Naive thymus-derived CD8-positive, alpha-beta T cell (primary cell): ENCODE measurements at regions not wholly inside any gene's neighbourhood (a gene's known extent, or its start where the extent isn't known, plus 50 kb on each side); places are given as distances from the start of the nearest gene placed in this dataset.
"Not testable (repeated sequence)": the region's sequence is repeated elsewhere in the genome, so short reads cannot be mapped to it uniquely, and the experiment has no call there.

Experiments
- ATAC-seq, 2 donors: fragments of 150-1000 bp; cut with Tn5 transposase in 1 of 2; sonication (Bioruptor Pico), chemical (Tn5 transposase) in 1 of 2; 1 replicate in 1 of 2; 2 replicates in 1 of 2; pipeline ENCODE4 v1.10.0; 2021; ENCODE audit warnings: mild to moderate bottlenecking in 2 of 2, moderate library complexity in 2 of 2
- POLR2A ChIA-PET: fragments of 350-600 bp; sonication (Branson Sonifier 250); formaldehyde crosslinking; loops from one replicate; lab custom pipeline; 2021; ENCODE audit warnings: antibody characterized with exemption; lab: Charles Lee
- DNase-seq, 10 donors: peaks; one replicate each; pipeline versions ENCODE4 v3.0.0 to v3.0.0-alpha.2; 2020 to 2022
- H3K27ac Mint-ChIP-seq, 10 donors: one replicate each; pipeline ENCODE4 v1.8.0; 2020 to 2022; ENCODE audit warnings: mild to moderate bottlenecking in 10 of 10, mixed read lengths in 10 of 10, moderate library complexity in 4 of 10, inconsistent platforms in 1 of 10
- H3K27me3 Mint-ChIP-seq, 5 donors: one replicate each; pipeline ENCODE4 v1.8.0; 2021 to 2022; ENCODE audit warnings: mixed read lengths in 5 of 5
- H3K36me3 Mint-ChIP-seq, 3 donors: one replicate each; pipeline ENCODE4 v1.8.0; 2020 to 2022; ENCODE audit warnings: mixed read lengths in 3 of 3, mild to moderate bottlenecking in 2 of 3, inconsistent platforms in 1 of 3
- H3K4me1 Mint-ChIP-seq, 4 donors: one replicate each; pipeline ENCODE4 v1.8.0; 2021 to 2022; ENCODE audit warnings: mixed read lengths in 4 of 4
- H3K4me3 Mint-ChIP-seq, 10 donors: one replicate each; pipeline ENCODE4 v1.8.0; 2020 to 2022; ENCODE audit warnings: mild to moderate bottlenecking in 10 of 10, mixed read lengths in 10 of 10, moderate library complexity in 6 of 10, inconsistent platforms in 1 of 10
- H3K9me3 Mint-ChIP-seq, 9 donors: one replicate each; pipeline ENCODE4 v1.8.0; 2020 to 2022; ENCODE audit warnings: mixed read lengths in 9 of 9, mild to moderate bottlenecking in 3 of 9, inconsistent platforms in 1 of 9, moderate library complexity in 1 of 9

- ATAC-seq: no peak
- POLR2A ChIA-PET: no interaction called here
- Mint-ChIP-seq H3K4me3 (no peak overlapping the region), H3K27me3 (peaks cover 10 to 53% (median 33%) of the 10 kb centered on the region in 5 donors), H3K36me3 (peaks cover 0 to 1% (median 0%) of the 10 kb centered on the region in 3 donors), H3K9me3 (peaks cover 0 to 9% (median 3%) of the 10 kb centered on the region in 9 donors), H3K27ac (no peak overlapping the region), H3K4me1 (peaks cover 0 to 2% (median 0%) of the 10 kb centered on the region in 4 donors)
- no peak for DNase-seq
Measured at GRCh38 chr6:4482461-4482860, 293.7 kb upstream of the CDYL start.

DNA sequence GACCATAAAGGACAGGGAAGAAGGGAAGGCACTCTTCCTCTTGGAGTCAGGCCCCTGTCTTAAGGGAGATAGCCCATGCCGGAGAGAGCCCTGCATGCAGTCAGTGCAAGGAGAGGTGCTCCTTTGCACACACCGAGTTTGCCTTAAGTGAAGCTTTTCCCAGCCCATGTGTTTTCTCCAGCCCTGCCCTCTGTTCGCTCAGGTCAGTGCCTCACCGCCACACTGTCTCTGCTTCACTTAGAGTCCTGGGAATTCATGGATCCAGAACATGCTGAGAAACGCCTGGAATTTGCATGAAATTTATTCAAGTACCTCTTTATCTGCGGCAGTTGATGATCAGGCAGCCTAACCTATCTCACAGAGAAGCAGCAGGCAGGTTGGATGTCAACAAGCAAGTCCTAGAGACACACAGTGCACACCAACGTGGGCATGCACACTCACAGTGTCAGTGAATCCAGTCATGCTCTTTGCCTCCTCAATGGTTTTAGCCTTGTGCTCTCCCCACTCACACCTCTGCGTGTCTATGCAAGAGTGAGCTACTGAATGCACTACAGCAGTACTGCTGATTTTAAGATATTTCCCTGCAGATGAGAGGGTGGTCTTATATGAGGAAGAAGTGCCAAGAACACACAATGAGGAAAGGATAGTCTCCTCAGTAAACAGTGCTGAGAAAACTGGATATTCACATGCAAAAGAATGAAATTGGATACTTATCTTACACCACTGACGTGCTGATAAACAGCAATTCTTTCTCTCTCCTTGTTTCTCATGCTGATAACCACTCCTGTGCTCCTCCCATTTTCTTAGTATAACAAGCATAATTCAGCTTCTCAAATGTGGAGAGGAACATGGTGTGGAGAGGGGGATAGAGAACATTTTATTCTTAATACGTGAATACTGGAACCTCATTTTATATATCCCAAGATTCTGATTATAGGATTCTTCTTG, 295.1 kb upstream of the CDYL start:
- ATAC-seq (no peak), DNase-seq (no peak)
- H3K4me1 Mint-ChIP-seq: peaks cover 0 to 2% (median 0%) of the 10 kb centered on the region in 4 donors
- no peak overlapping the region for H3K4me3 Mint-ChIP-seq
- no peak overlapping the region for H3K27ac Mint-ChIP-seq
- POLR2A ChIA-PET: no interaction called here
- no peaks in the 10 kb centered on the region for H3K36me3 Mint-ChIP-seq
- peaks cover 10 to 60% (median 41%) of the 10 kb centered on the region in 5 donors for H3K27me3 Mint-ChIP-seq
- peaks cover 0 to 3% (median 0%) of the 10 kb centered on the region in 9 donors for H3K9me3 Mint-ChIP-seq

DNA sequence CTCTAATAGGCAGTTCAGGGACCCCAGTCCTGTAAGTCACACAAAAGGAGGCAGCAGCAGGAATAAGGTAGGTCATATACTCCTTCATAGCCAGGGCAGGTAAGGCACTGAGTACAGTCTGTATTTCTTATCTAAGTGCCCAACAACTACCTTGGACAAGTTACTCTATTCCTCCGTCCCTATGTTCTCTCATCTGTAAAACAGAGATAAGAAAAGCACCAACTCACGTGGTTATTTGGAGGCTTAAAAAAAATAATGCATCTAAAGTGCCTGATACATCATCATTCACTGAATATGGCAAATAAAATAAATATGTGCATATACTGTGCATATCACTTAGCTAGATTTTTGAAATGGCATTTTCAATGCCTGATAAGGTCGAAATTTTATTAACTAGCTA, 298.1 kb upstream of the CDYL start:
- ATAC-seq: no peak
- Mint-ChIP-seq H3K36me3 (peaks cover 0 to 2% (median 0%) of the 10 kb centered on the region in 3 donors), H3K4me3 (no peak overlapping the region), H3K27ac (no peak overlapping the region), H3K27me3 (peaks cover 10 to 50% (median 40%) of the 10 kb centered on the region in 5 donors), H3K4me1 (peaks cover 0 to 2% (median 0%) of the 10 kb centered on the region in 4 donors), H3K9me3 (peaks cover 0 to 2% (median 0%) of the 10 kb centered on the region in 9 donors)
- no peak for DNase-seq
- POLR2A ChIA-PET: no interaction called here

DNA sequence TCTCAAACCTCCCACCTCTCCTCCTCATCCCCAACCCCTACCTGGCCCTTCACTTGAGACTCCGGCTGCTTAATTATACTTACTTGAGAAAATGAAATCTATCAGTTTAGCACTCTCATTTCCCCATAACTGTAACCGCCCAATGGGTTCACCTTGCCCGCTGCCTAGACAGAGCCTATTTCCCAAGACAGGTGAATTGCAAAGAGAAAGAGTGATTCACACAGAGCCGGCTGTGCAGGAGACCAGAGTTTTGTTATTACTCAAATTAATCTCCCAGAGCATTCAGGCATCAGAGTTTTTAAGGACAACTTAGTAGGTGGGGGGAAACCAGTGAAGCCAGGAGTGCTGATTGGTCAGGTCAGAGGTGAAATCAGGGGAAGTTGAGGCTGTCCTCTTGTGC, 301.4 kb upstream of the CDYL start:
- no peak overlapping the region for H3K4me3 Mint-ChIP-seq
- H3K4me1 Mint-ChIP-seq: no peaks in the 10 kb centered on the region
- peaks cover 11 to 33% (median 23%) of the 10 kb centered on the region in 9 donors for H3K9me3 Mint-ChIP-seq
- H3K27ac Mint-ChIP-seq: no peak overlapping the region
- H3K36me3 Mint-ChIP-seq: peaks cover 0 to 22% (median 0%) of the 10 kb centered on the region in 3 donors
- POLR2A ChIA-PET: no interaction called here
- H3K27me3 Mint-ChIP-seq: peaks cover 3 to 23% (median 20%) of the 10 kb centered on the region in 5 donors
- ATAC-seq (no peak), DNase-seq (no peak)

DNA sequence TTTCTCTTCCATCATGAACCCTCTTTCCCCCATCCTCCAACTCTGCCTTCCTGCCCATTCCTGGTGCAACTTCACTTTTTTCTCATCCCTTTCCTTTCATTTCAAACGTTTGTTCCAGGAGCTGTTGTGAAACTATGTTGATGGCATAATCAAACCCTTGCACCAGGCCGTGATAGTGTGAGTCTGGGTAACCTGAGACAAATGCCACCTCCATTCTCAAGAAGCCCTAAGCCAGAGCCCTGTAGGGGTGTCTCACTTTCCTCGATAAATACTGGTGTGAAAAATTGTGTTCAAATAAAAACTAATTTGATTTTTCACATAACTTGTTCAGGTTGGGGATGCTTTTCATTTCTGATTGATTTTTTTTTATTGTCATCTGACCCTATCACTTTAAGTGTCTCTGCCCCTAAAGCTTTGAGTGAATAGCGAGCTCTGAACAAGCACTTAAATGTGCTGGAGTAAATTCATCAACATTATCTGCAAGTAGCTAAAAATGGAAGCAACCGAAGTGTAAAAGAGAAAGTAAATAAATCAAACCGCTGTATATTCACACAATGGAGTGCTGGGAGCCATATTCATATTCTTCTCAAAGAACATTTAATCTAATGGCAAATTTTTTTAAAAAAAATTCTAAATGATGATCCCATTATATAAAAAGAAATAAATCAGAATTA, 303.1 kb upstream of the CDYL start:
- no peak overlapping the region for H3K4me3 Mint-ChIP-seq
- peaks cover 11 to 33% (median 23%) of the 10 kb centered on the region in 9 donors for H3K9me3 Mint-ChIP-seq
- ATAC-seq (no peak), DNase-seq (no peak)
- POLR2A ChIA-PET: no interaction called here
- no peak overlapping the region for H3K27ac Mint-ChIP-seq
- H3K4me1 Mint-ChIP-seq: no peaks in the 10 kb centered on the region
- H3K27me3 Mint-ChIP-seq: peaks cover 0 to 23% (median 12%) of the 10 kb centered on the region in 5 donors
- H3K36me3 Mint-ChIP-seq: peaks cover 0 to 22% (median 0%) of the 10 kb centered on the region in 3 donors

DNA sequence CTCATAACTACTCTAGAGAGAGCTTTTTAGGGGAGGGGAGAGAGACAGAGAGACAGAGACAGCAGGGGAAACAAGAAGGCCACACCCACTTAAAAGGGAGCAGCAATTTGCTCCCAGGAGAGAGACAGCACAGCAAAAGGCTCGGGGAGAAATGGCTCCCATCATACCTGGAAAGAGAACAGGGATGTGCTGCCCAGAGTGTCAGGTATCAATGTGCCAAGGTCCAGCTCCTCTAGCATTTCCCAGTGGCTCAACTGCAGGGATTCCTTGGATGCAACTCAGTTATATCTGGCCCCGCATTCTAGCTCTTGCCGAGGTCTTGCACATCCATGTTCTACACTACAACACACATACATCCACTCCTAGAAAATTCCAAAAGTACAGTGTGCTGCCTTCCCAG, 304.0 kb upstream of the CDYL start:
- POLR2A ChIA-PET: no interaction called here
- H3K4me1 Mint-ChIP-seq: no peaks in the 10 kb centered on the region
- H3K4me3 Mint-ChIP-seq: no peak overlapping the region
- peaks cover 3 to 19% (median 13%) of the 10 kb centered on the region in 5 donors for H3K27me3 Mint-ChIP-seq
- no peak for DNase-seq
- H3K36me3 Mint-ChIP-seq: peaks cover 0 to 22% (median 0%) of the 10 kb centered on the region in 3 donors
- no peak for ATAC-seq
- H3K9me3 Mint-ChIP-seq: peaks cover 11 to 33% (median 23%) of the 10 kb centered on the region in 9 donors
- H3K27ac Mint-ChIP-seq: no peak overlapping the region

DNA sequence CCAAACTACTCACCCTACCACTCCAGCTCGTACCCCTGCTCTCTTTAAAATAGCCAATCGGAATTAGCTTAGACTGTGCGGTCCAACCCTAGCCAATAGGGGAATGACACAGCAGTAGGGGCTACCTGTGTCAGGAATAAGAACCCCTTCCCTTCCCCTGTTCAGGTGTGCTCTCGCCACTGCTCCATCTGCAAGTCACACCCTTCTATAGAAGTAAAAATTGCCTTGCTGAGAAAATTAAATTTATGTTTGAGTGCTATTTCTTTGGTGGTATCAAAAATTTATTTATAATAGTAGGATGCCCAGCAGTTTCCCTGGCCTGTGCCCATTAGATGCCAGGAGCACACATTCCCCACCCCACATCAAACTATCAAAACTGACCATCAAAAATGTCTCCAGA, 304.7 kb upstream of the CDYL start:
- H3K27ac Mint-ChIP-seq, H3K4me1 Mint-ChIP-seq, DNase-seq, POLR2A ChIA-PET, ATAC-seq, H3K4me3 Mint-ChIP-seq: not testable (repeated sequence)
- H3K36me3 Mint-ChIP-seq: peaks cover 0 to 22% (median 0%) of the 10 kb centered on the region in 3 donors
- H3K27me3 Mint-ChIP-seq: peaks cover 7 to 21% (median 13%) of the 10 kb centered on the region in 5 donors
- H3K9me3 Mint-ChIP-seq: peaks cover 11 to 33% (median 23%) of the 10 kb centered on the region in 9 donors

DNA sequence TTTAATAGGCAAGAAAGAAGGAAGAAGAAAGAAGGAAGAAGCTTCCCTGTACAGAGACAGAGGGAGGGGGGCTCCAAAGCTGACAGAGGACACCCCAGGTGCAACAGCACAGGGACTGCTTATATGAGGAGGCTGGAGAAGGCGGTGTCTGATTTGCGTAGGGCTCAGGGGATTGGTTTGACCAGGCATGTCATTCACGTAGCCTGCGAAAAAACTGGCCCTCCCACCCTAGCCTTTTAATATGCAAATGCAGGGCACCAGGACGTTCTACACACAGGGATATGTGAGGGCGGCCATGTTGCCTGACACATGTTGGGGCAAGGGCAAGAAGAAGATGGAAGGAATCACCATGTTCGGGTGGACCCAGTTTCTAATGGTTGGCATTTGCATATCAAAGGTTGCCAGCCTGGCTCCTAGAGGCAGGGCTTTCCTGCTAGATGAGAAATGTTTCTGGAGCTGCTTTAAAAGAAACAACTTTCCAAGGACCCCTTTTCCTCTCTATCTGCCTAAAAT, 305.4 kb upstream of the CDYL start:
- POLR2A ChIA-PET: no interaction called here
- peaks cover 11 to 33% (median 23%) of the 10 kb centered on the region in 9 donors for H3K9me3 Mint-ChIP-seq
- ATAC-seq: no peak
- H3K4me1 Mint-ChIP-seq: no peaks in the 10 kb centered on the region
- no peak for DNase-seq
- H3K27me3 Mint-ChIP-seq: peaks cover 8 to 19% (median 10%) of the 10 kb centered on the region in 5 donors
- no peak overlapping the region for H3K4me3 Mint-ChIP-seq
- peaks cover 0 to 22% (median 0%) of the 10 kb centered on the region in 3 donors for H3K36me3 Mint-ChIP-seq
- H3K27ac Mint-ChIP-seq: no peak overlapping the region

DNA sequence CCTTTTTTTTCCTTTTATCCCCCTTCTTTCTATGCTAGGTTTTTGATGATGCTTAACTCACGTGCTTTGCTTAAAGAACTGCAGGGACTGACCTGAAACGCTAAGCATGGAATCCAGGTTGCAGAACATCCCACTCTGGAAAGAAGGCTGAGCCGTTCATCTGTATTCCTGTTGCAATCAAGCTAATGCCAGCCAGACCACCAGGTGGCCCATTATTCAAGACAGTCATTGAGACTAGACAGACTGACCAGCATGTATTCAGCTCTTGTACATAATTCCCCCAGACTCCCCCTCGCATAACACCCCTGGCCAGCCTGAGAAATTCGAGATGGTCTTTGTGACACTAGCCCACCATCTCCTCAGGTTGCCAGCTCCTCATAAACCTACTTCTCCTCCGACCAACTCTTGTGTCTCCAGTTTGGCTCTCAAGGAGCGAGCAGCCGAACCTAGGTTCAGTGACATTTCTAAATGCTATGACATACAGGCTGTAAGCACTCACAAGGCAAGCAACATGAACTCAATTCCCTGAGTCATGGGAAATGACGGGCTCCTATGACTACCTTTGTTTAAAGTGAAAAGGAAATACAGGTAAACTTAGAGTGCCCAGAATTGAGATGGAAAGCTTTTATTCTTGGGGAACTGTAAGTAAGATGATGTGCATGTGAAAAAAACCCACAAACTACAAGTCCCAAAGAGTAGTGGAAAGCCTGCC, 309.3 kb upstream of the CDYL start:
- DNase-seq (no peak), ATAC-seq (no peak)
- POLR2A ChIA-PET: no interaction called here
- no peaks in the 10 kb centered on the region for H3K4me1 Mint-ChIP-seq
- H3K36me3 Mint-ChIP-seq: peaks cover 0 to 13% (median 0%) of the 10 kb centered on the region in 3 donors
- H3K27me3 Mint-ChIP-seq: peaks cover 8 to 17% (median 10%) of the 10 kb centered on the region in 5 donors
- no peak overlapping the region for H3K4me3 Mint-ChIP-seq
- H3K27ac Mint-ChIP-seq: no peak overlapping the region
- peaks cover 9 to 19% (median 14%) of the 10 kb centered on the region in 9 donors for H3K9me3 Mint-ChIP-seq

DNA sequence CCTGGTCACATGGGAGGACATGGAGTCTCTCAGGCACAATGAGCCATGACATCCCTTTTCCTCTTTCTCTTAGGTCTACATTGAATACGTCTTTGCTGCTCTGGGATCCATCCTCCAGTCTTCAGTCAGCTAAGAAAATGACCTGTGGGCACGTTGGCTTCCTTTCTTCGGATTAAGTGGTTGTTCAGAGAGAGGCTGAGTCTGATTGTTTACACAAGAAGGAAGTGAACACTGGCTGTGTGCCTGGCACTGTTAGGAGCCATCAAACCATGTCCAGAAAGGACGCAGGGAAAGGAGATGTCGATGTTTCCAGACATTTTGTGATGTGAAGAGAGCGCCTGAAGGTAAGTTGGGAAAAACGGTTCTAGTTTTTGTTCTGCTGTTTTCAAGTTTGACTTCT, 309.9 kb upstream of the CDYL start:
- Mint-ChIP-seq H3K27me3 (peaks cover 7 to 21% (median 10%) of the 10 kb centered on the region in 5 donors), H3K4me1 (no peaks in the 10 kb centered on the region), H3K4me3 (no peak overlapping the region), H3K36me3 (peaks cover 0 to 10% (median 0%) of the 10 kb centered on the region in 3 donors), H3K9me3 (peaks cover 4 to 13% (median 9%) of the 10 kb centered on the region in 9 donors), H3K27ac (no peak overlapping the region)
- POLR2A ChIA-PET: no interaction called here
- ATAC-seq: no peak
- no peak for DNase-seq

DNA sequence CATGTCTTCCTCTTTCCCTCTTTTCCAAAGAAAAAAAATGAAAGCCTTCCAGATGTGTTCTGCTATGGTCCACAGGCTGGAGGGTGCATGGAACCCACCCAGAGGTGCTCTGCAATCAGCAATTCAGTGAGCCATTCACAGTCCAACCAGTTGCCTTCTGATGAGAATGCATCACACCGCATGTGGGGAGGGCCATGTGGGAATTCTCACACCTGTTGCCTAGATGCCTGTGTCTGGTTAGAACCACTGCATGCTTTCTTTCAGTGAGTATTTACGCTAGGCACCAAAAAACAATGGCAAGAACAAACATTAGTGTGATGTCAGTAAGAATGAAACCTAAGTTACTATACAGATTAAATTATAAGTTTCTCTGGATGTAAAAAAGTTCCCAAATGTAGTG, 311.6 kb upstream of the CDYL start:
- ATAC-seq (no peak), DNase-seq (no peak)
- Mint-ChIP-seq H3K27ac (no peak overlapping the region), H3K4me3 (no peak overlapping the region), H3K4me1 (no peaks in the 10 kb centered on the region), H3K27me3 (peaks cover 7 to 21% (median 10%) of the 10 kb centered on the region in 5 donors), H3K36me3 (no peaks in the 10 kb centered on the region), H3K9me3 (peaks cover 0 to 4% (median 0%) of the 10 kb centered on the region in 9 donors)
- POLR2A ChIA-PET: no interaction called here

DNA sequence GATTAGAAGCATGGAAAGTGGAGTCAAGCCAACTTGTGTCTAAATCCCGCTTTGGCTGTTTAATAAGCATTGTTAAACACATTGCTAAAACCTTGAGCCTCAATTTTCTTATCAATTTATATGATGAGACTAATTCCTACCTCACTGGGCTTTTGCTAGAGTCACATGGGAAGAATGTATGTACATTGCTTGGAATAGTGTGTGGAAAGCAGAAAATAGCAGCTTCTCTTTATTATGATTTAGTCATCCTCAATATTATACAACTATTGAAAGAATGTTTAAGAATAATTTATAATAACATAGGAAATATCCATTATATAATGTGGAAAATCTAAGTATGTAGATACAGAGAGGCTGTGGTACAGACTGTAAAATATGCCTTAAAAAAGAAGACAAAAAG, 313.0 kb upstream of the CDYL start:
- DNase-seq: no peak
- Mint-ChIP-seq H3K4me1 (no peaks in the 10 kb centered on the region), H3K27ac (no peak overlapping the region), H3K9me3 (no peaks in the 10 kb centered on the region), H3K4me3 (no peak overlapping the region), H3K27me3 (peaks cover 9 to 28% (median 11%) of the 10 kb centered on the region in 5 donors), H3K36me3 (no peaks in the 10 kb centered on the region)
- POLR2A ChIA-PET: no interaction called here
- no peak for ATAC-seq
